Stomach (tissue), 4 donors: ENCODE measurements at regions not wholly inside any gene's neighbourhood (a gene's known extent, or its start where the extent isn't known, plus 50 kb on each side); places are given as distances from the start of the nearest gene placed in this dataset.

ENCODE experiments used
- EP300 ChIP-seq: sonication (generic); formaldehyde crosslinking; IDR thresholded peaks from one replicate; pipeline ENCODE4 v1.6.1; 2017; ENCODE audit warnings: antibody characterized with exemption
- POLR2A ChIP-seq, 4 donors: fragments of 450-650 bp; IDR thresholded peaks; one replicate each; pipeline ENCODE4 v1.6.1; 2016; ENCODE audit warnings: antibody characterized with exemption in 4 of 4, control low read depth in 2 of 4, mild to moderate bottlenecking in 1 of 4, moderate library complexity in 1 of 4
- POLR2AphosphoS5 ChIP-seq, 3 donors: sonication (generic); formaldehyde crosslinking; IDR thresholded peaks; one replicate each; pipeline ENCODE4 v1.6.1; 2016; ENCODE audit warnings: antibody characterized with exemption in 3 of 3
- TF ChIP-seq, protein P1 (sequence below), 7 experiments: fragments of 450-650 bp in 4 of 7; fragments of 200-600 bp in 3 of 7; sonication (generic) in 3 of 7; IDR thresholded peaks; one replicate each; pipeline ENCODE4 v1.5.1; 2016 to 2019; ENCODE audit warnings: antibody characterized with exemption in 7 of 7, control low read depth in 2 of 7, mild to moderate bottlenecking in 1 of 7

DNA sequence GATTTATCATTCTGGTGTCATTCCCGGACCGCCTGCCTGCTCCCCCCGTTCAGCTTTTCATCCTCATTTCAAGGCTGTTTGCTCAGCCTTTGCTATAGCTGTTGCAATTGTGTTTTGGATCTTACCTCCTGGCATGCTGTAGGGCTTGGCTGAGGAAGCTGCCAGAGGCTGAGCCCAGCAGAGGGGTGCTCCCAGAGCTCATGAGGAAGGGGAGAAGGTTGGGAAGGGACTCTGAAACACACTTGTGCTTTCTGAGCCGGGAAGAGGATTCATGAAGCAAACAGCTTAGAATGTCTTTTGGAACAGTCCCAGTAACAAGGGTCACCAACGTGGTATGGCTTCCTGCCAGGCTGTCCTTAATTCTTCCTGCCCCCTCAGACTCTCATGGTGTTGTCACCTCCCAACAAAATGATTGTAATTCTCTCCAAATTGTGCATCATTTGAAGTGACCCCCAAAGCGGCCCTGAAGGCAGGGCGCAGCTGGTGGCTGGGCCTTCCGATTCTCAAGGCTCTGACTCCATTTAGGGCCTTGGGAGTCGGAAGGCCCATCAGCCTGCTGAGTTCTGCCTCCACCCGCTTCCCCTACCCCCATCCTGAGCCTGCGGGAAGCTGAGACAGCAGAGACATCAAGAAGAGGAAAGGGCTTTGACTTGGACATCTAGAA lies 111.9 kb upstream of the ARHGAP5 start:
- TF ChIP-seq POLR2A (IDR thresholded peaks at IDR 0.05) (no peak), EP300 (no peak), POLR2AphosphoS5 (IDR thresholded peaks at IDR 0.05) (no peak)
- TF ChIP-seq, protein P1, sequence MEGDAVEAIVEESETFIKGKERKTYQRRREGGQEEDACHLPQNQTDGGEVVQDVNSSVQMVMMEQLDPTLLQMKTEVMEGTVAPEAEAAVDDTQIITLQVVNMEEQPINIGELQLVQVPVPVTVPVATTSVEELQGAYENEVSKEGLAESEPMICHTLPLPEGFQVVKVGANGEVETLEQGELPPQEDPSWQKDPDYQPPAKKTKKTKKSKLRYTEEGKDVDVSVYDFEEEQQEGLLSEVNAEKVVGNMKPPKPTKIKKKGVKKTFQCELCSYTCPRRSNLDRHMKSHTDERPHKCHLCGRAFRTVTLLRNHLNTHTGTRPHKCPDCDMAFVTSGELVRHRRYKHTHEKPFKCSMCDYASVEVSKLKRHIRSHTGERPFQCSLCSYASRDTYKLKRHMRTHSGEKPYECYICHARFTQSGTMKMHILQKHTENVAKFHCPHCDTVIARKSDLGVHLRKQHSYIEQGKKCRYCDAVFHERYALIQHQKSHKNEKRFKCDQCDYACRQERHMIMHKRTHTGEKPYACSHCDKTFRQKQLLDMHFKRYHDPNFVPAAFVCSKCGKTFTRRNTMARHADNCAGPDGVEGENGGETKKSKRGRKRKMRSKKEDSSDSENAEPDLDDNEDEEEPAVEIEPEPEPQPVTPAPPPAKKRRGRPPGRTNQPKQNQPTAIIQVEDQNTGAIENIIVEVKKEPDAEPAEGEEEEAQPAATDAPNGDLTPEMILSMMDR (IDR thresholded peaks at IDR 0.05) = no peak
